Activated naive CD8-positive, alpha-beta T cell (primary cell): ENCODE measurements at regions not wholly inside any gene's neighbourhood (a gene's known extent, or its start where the extent isn't known, plus 50 kb on each side); places are given as distances from the start of the nearest gene placed in this dataset.
A peak's percentile ranks its signal among the peaks of the same experiment; 100 is the strongest.
"Not testable (repeated sequence)": the region's sequence is repeated elsewhere in the genome, so short reads cannot be mapped to it uniquely, and the experiment has no call there.

Experiments
- H3K27ac Mint-ChIP-seq: one replicate; pipeline ENCODE4 v1.8.0; 2021; ENCODE audit warnings: mixed read lengths
- H3K27me3 Mint-ChIP-seq: one replicate; pipeline ENCODE4 v1.8.0; 2021; ENCODE audit warnings: mixed read lengths
- H3K36me3 Mint-ChIP-seq: one replicate; pipeline ENCODE4 v1.8.0; 2021; ENCODE audit warnings: mixed read lengths
- H3K4me1 Mint-ChIP-seq: one replicate; pipeline ENCODE4 v1.8.0; 2021; ENCODE audit warnings: low read depth, mixed read lengths
- H3K4me3 Mint-ChIP-seq: one replicate; pipeline ENCODE4 v1.8.0; 2021; ENCODE audit warnings: mild to moderate bottlenecking, mixed read lengths
- H3K9me3 Mint-ChIP-seq: one replicate; pipeline ENCODE4 v1.8.0; 2021; ENCODE audit warnings: low read depth, mixed read lengths

DNA sequence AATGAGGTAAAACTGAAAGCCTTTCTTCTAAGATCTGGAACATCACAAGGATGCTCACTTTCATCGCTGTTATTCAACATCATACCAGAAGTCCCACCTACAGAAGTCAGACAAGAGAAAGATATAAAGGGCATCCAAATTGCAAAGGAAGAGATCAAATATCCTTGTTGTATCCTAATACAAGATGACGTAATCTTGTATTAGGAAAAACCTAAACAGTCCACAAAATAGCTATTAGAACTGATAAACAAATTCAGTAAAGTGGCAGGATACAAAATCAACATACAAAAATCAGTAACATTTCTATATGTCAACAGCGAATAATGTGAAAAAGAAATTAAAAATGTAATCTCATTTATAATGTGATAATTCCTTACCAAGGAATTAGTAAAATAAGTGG, 195.1 kb upstream of the CBLB start:
- Mint-ChIP-seq H3K27me3 (no peaks in the 10 kb centered on the region), H3K4me1 (peaks cover 19% of the 10 kb centered on the region), H3K36me3 (peaks cover 11% of the 10 kb centered on the region), H3K4me3 (no peak overlapping the region), H3K27ac (no peak overlapping the region), H3K9me3 (peaks cover 14% of the 10 kb centered on the region)

- peaks cover 11% of the 10 kb centered on the region for H3K36me3 Mint-ChIP-seq
- no peak overlapping the region for H3K27ac Mint-ChIP-seq
- peaks cover 14% of the 10 kb centered on the region for H3K9me3 Mint-ChIP-seq
- H3K4me3 Mint-ChIP-seq, result no peak overlapping the region
- H3K4me1 Mint-ChIP-seq, result peaks cover 14% of the 10 kb centered on the region
- H3K27me3 Mint-ChIP-seq, result no peaks in the 10 kb centered on the region
These were observed 197.0 kb upstream of the CBLB start for GRCh38 chr3:106065831-106066230.

DNA sequence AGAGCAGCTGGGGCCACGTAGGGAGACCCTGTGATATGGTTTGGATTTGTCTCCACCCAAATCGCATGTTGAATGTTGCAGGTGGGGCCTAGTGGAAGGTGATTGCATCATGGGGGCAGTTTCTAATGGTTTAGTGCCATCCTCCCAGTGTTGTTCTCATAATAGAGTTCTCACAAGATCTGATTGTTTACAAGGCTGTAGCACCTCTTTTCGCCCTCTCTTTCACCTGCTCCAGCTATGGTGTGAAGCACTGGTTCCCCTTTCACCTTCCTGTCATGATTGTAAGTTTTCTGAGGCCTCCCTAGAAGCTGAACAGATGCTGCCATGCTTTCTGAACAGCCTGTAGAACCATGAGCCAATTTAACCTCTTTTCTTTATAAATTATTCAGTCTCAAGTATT, 198.9 kb upstream of the CBLB start:
- Mint-ChIP-seq H3K27ac (peak overlapping the region; percentile 91), H3K4me1 (peaks cover 17% of the 10 kb centered on the region), H3K36me3 (peaks cover 11% of the 10 kb centered on the region), H3K4me3 (no peak overlapping the region), H3K27me3 (no peaks in the 10 kb centered on the region), H3K9me3 (peaks cover 14% of the 10 kb centered on the region)

DNA sequence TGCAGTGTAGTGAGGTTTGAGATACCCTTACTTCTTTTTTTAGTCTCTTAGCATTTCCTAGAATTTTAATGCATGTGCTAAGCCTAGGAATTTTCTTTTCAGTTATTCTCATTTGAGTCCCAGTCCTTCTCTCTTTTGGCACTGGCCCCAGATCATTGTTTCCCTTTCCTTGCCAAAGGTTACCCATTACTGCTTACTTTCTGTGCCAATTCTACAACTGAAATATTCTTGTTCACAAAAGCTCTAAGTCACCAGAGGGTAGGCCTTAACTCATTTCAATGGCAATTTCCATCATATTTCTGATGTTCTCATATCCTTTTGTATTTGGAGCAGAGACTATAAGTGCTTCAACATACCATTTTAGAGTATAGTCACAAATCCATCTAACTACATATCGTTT, 199.6 kb upstream of the CBLB start:
- H3K27me3 Mint-ChIP-seq, result no peaks in the 10 kb centered on the region
- H3K27ac Mint-ChIP-seq, result peak overlapping the region; percentile 91
- peak overlapping the region; percentile 65 for H3K4me3 Mint-ChIP-seq
- peaks cover 17% of the 10 kb centered on the region for H3K4me1 Mint-ChIP-seq
- H3K36me3 Mint-ChIP-seq, result peaks cover 11% of the 10 kb centered on the region
- peaks cover 14% of the 10 kb centered on the region for H3K9me3 Mint-ChIP-seq

- Mint-ChIP-seq H3K27ac (peak overlapping the region; percentile 91), H3K36me3 (peaks cover 9% of the 10 kb centered on the region), H3K9me3 (peaks cover 12% of the 10 kb centered on the region), H3K4me1 (peaks cover 17% of the 10 kb centered on the region), H3K4me3 (no peak overlapping the region), H3K27me3 (no peaks in the 10 kb centered on the region)
These were observed 200.0 kb upstream of the CBLB start for GRCh38 chr3:106068795-106069194.

DNA sequence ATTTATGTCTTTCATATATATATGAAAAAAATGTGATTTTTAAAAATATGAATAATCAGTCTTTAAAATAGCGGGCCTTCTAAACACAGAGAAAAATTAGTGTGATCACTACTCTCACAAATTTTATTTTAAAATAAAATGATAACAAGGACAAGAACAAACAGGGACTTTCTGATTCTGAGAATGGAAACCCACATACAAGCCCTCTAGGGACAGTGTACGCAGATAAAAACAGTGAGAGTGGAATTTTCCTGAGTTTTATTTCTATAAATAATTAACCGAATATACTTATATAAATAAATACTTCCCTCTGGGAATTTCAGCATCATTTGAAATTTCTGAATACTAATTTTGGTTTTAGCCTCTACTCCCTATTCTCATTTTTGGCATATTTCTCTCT, 201.4 kb upstream of the CBLB start:
- Mint-ChIP-seq H3K36me3 (no peaks in the 10 kb centered on the region), H3K27me3 (no peaks in the 10 kb centered on the region), H3K4me1 (peaks cover 17% of the 10 kb centered on the region), H3K27ac (no peak overlapping the region), H3K9me3 (no peaks in the 10 kb centered on the region), H3K4me3 (peak overlapping the region; percentile 50)

- Mint-ChIP-seq H3K36me3 (no peaks in the 10 kb centered on the region), H3K27ac (peak overlapping the region; percentile 58), H3K4me1 (peaks cover 17% of the 10 kb centered on the region), H3K4me3 (no peak overlapping the region), H3K9me3 (no peaks in the 10 kb centered on the region), H3K27me3 (no peaks in the 10 kb centered on the region)
These were observed 202.5 kb upstream of the CBLB start for GRCh38 chr3:106071306-106071705.

GRCh38 chr3:106072596-106072995, 203.8 kb upstream of the CBLB start:
- H3K9me3 Mint-ChIP-seq, H3K36me3 Mint-ChIP-seq, H3K27ac Mint-ChIP-seq, H3K27me3 Mint-ChIP-seq, H3K4me3 Mint-ChIP-seq: not testable (repeated sequence)
- peaks cover 17% of the 10 kb centered on the region for H3K4me1 Mint-ChIP-seq

DNA sequence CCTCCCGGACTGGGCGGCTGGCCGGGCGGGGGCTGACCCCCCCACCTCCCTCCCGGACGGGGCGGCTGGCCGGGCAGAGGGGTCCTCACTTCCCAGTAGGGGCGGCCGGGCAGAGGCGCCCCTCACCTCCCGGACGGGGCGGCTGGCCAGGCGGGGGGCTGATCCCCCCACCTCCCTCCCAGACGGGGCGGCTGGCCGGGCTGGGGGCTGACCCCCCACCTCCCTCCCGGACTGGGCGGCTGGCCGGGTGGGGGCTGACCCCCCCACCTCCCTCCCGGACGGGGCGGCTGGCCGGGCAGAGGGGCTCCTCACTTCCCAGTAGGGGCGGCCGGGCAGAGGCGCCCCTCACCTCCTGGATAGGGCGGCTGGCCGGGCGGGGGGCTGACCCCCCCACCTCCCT, 205.0 kb upstream of the CBLB start:
- H3K4me1 Mint-ChIP-seq, result peaks cover 10% of the 10 kb centered on the region
- not testable (repeated sequence) for H3K27ac Mint-ChIP-seq, H3K4me3 Mint-ChIP-seq, H3K36me3 Mint-ChIP-seq, H3K9me3 Mint-ChIP-seq, H3K27me3 Mint-ChIP-seq

DNA sequence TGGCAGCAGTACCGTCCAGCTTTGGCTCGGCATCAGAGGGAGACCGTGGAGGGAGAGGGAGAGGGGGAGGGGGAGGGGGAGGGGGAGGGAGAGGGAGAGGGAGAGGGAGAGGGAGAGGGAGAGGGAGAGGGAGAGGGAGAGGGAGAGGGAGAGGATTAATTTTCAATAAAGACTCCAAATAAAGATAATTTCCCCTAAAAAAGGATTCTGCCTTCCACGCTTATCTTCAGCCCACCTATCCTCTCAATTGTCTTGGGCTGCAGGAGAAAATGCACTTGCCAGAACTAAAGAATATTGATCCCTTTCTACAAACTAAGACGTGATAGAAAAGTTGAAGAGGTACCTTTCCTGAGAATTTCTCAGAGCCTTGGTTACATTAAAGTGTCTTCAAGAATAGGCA, 206.9 kb upstream of the CBLB start:
- H3K9me3 Mint-ChIP-seq, result peaks cover 11% of the 10 kb centered on the region
- not testable (repeated sequence) for H3K4me1 Mint-ChIP-seq, H3K4me3 Mint-ChIP-seq, H3K36me3 Mint-ChIP-seq, H3K27ac Mint-ChIP-seq, H3K27me3 Mint-ChIP-seq

DNA sequence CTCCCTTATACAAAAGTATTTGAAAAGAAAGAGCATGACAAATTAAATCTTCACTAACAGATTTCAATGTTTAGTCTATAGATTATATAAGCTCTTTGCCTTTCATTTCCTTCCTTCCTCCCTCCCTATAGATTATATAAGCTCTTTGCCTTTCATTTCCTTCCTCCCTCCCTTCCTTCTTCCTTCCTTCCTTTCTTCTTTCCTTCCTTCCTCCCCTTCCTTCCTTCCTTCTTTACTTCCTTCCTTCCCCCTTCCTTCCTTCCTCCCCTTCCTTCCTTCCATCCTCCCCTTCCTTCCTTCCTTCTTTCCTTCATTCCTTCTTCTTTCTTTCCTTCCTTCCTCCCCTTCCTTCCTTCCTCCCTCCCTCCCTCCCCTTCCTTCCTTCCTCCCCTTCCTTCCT, 209.8 kb upstream of the CBLB start:
- Mint-ChIP-seq H3K9me3 (peaks cover 11% of the 10 kb centered on the region), H3K4me3 (no peak overlapping the region), H3K4me1 (peaks cover 6% of the 10 kb centered on the region), H3K27me3 (no peaks in the 10 kb centered on the region), H3K36me3 (no peaks in the 10 kb centered on the region), H3K27ac (no peak overlapping the region)

DNA sequence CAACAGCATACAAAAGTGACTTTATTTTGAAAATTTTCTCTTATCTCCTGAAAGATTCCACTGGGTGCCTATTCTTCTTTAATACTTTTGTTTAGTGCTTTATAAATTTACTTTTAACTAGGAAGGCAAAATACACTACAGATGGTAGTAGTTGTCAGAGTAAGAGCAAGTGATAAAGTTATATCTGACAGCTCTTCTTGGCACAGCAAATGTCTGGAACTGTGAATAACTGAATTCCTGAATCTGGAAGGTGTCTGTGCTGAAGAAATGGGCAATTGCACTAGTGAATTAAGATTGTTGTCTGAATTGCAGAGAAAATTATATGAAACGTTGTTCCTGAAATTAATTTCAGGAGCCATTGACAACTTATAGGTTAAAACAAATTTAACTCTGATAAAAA, 213.8 kb upstream of the CBLB start:
- H3K27me3 Mint-ChIP-seq, result no peaks in the 10 kb centered on the region
- H3K4me1 Mint-ChIP-seq, result peaks cover 10% of the 10 kb centered on the region
- H3K4me3 Mint-ChIP-seq, result no peak overlapping the region
- peaks cover 11% of the 10 kb centered on the region for H3K9me3 Mint-ChIP-seq
- H3K36me3 Mint-ChIP-seq, result no peaks in the 10 kb centered on the region
- H3K27ac Mint-ChIP-seq, result no peak overlapping the region

GRCh38 chr3:106083207-106083606, 214.4 kb upstream of the CBLB start:
- Mint-ChIP-seq H3K27ac (no peak overlapping the region), H3K36me3 (no peaks in the 10 kb centered on the region), H3K4me1 (peaks cover 10% of the 10 kb centered on the region), H3K9me3 (peaks cover 11% of the 10 kb centered on the region), H3K27me3 (no peaks in the 10 kb centered on the region), H3K4me3 (no peak overlapping the region)

- Mint-ChIP-seq H3K36me3 (no peaks in the 10 kb centered on the region), H3K9me3 (peaks cover 11% of the 10 kb centered on the region), H3K4me1 (peaks cover 10% of the 10 kb centered on the region), H3K4me3 (no peak overlapping the region), H3K27ac (no peak overlapping the region), H3K27me3 (no peaks in the 10 kb centered on the region)
These were observed 215.0 kb upstream of the CBLB start for GRCh38 chr3:106083854-106084253.

GRCh38 chr3:106086038-106086437, 217.2 kb upstream of the CBLB start:
- Mint-ChIP-seq H3K27ac (no peak overlapping the region), H3K4me1 (peaks cover 10% of the 10 kb centered on the region), H3K36me3 (no peaks in the 10 kb centered on the region), H3K4me3 (no peak overlapping the region), H3K9me3 (no peaks in the 10 kb centered on the region), H3K27me3 (no peaks in the 10 kb centered on the region)

GRCh38 chr3:106086636-106087035, 217.8 kb upstream of the CBLB start:
- H3K4me1 Mint-ChIP-seq, result peaks cover 10% of the 10 kb centered on the region
- no peaks in the 10 kb centered on the region for H3K36me3 Mint-ChIP-seq
- H3K27ac Mint-ChIP-seq, result no peak overlapping the region
- H3K9me3 Mint-ChIP-seq, result no peaks in the 10 kb centered on the region
- no peaks in the 10 kb centered on the region for H3K27me3 Mint-ChIP-seq
- no peak overlapping the region for H3K4me3 Mint-ChIP-seq

DNA sequence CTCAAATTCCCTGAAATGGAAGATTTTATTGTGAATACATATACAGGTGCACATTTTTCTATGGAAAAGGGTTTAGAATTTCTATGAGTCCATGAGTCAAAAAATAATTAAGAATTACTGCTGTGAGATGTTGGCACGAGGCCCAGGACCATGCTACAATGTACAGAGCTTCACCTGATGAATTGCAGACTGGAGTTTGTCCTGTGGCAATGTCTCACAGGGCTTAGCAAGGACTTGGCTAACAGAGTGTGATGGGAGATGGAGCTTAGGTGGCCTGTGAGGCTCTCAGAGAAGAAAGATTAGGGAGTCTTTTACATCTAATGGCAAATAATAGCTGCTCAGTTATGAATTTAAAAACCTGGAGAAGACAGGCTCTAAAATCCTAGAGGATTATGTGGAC, 219.5 kb upstream of the CBLB start:
- no peak overlapping the region for H3K4me3 Mint-ChIP-seq
- H3K36me3 Mint-ChIP-seq, result no peaks in the 10 kb centered on the region
- H3K4me1 Mint-ChIP-seq, result peaks cover 4% of the 10 kb centered on the region
- H3K9me3 Mint-ChIP-seq, result no peaks in the 10 kb centered on the region
- no peaks in the 10 kb centered on the region for H3K27me3 Mint-ChIP-seq
- no peak overlapping the region for H3K27ac Mint-ChIP-seq
